Fibroblast of the aortic adventitia (primary cell): ENCODE measurements at regions not wholly inside any gene's neighbourhood (a gene's known extent, or its start where the extent isn't known, plus 50 kb on each side); places are given as distances from the start of the nearest gene placed in this dataset.

ENCODE experiments used
- DNase-seq: peaks from one replicate; pipeline ENCODE4 v3.0.0-alpha.2; 2010; ENCODE audit warnings: low read depth
- H3K4me3 ChIP-seq: 2 replicates; pipeline ENCODE4 v1.5.1; 2011; ENCODE audit warnings: low read depth, mild to moderate bottlenecking, control low read depth, low read length, moderate library complexity
- TF ChIP-seq, protein P1 (sequence below): IDR thresholded peaks from 2 replicates; pipeline ENCODE4 v1.5.1; 2011; ENCODE audit warnings: mild to moderate bottlenecking, low read length, control low read depth, inconsistent platforms; ENCODE audit not compliant: insufficient read depth

DNA sequence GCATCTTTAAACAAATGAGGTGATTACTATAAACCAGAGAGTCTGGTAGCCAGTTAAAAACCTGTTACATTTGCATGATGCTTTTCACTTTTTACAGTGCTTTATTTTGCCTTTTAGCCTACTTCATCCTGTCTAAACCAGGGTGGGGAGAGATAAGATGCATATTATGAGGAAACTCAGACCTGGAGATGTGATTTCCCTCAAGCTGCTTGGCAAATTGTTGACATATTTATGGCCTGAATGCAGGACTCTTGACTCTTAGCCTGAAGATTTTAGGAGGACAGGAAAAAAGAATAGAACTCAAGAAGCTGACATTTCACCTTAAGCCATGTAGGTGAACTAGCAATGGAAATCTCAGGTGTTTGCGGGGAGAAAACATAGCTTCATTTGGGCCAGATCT is 202.8 kb downstream of the NMUR2 start:
- no peak for DNase-seq
- no peak overlapping the region for H3K4me3 ChIP-seq
- TF ChIP-seq, protein P1, sequence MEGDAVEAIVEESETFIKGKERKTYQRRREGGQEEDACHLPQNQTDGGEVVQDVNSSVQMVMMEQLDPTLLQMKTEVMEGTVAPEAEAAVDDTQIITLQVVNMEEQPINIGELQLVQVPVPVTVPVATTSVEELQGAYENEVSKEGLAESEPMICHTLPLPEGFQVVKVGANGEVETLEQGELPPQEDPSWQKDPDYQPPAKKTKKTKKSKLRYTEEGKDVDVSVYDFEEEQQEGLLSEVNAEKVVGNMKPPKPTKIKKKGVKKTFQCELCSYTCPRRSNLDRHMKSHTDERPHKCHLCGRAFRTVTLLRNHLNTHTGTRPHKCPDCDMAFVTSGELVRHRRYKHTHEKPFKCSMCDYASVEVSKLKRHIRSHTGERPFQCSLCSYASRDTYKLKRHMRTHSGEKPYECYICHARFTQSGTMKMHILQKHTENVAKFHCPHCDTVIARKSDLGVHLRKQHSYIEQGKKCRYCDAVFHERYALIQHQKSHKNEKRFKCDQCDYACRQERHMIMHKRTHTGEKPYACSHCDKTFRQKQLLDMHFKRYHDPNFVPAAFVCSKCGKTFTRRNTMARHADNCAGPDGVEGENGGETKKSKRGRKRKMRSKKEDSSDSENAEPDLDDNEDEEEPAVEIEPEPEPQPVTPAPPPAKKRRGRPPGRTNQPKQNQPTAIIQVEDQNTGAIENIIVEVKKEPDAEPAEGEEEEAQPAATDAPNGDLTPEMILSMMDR, result no peak

DNA sequence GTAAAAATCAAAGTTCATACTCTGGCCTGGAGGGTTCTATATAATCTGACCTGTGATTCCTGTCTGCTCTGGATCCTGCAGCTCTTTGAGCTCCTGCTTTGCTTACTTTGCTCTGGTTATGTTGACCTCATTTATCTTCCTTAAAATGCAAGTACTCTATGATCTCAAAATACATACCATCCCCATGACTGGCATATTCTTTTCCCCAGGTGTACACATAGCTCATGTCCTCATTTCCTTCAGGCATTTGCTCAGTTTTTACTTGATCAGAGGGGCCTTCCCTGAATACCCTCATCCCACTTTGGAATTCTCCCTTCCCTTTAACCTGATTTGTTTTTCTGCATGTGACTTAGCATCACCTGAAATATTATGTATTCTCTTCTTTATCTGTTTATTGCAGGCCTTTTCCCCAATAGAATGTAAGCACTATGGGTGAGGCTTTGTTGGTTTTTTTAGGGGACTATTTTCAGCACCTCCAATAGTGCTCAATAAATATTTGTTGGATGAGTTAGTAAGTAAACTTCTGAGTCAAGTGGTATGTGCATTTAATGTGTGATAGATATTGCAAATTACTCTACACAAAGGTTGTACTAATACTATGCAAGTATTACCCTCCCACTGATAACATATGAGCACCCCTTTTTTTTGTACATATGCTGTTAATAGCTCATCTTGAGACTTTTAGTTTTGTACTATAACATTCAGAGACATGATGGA is 211.5 kb downstream of the NMUR2 start:
- H3K4me3 ChIP-seq, result no peak overlapping the region
- TF ChIP-seq, protein P1, result no peak
- no peak for DNase-seq

- TF ChIP-seq, protein P1, result no peak
- H3K4me3 ChIP-seq, result no peak overlapping the region
- no peak for DNase-seq
These were observed 216.8 kb downstream of the NMUR2 start for GRCh38 chr5:152188251-152188650.

GRCh38 chr5:152187668-152188067 is 217.4 kb downstream of the NMUR2 start:
- no peak overlapping the region for H3K4me3 ChIP-seq
- DNase-seq, result no peak
- TF ChIP-seq, protein P1, result no peak

DNA sequence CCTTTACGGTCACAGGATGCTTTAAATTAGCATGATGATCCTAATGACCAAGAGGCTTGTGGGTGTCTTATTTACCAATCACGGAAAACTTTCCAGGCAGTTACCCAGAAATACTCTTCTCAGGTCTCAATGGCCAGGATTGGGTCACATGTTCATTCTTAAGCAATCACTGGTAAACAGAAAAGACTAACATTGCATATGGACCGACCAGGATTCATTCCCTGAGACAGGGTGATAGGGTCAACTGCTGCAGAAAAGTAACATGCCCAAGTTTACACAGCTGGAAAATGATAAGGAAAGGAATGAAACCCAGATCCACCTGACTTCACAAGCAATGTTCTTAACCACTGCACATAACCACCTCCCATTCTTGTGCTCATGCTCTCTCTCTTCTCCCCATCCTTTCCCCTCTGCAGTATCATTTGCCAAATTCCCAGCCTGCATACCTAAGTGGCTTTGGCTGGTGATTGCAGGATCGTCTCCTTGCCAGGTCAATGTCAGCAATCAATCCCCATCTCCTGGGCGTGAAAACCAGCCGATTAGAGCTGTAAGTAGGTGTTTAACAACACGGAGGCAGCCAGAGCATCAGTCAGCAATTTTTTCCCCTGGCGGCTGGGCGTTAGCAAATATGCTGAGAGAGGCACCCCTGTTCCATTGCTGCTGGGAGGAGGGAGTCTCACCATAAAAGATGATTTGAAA is 219.4 kb downstream of the NMUR2 start:
- DNase-seq, result no peak
- H3K4me3 ChIP-seq, result no peak overlapping the region
- TF ChIP-seq, protein P1, result no peak

- no peak for DNase-seq
- TF ChIP-seq, protein P1, result no peak
- no peak overlapping the region for H3K4me3 ChIP-seq
These were observed 220.8 kb downstream of the NMUR2 start for GRCh38 chr5:152184266-152184665.
